NCI-H1105 (cell line): ENCODE measurements at regions not wholly inside any gene's neighbourhood (a gene's known extent, or its start where the extent isn't known, plus 50 kb on each side); places are given as distances from the start of the nearest gene placed in this dataset.
"Not testable (repeated sequence)": the region's sequence is repeated elsewhere in the genome, so short reads cannot be mapped to it uniquely, and the experiment has no call there.

Source experiments
- DNase-seq: peaks from one replicate; lab custom pipeline; 2025; lab: John Stamatoyannopoulos, UW

DNA sequence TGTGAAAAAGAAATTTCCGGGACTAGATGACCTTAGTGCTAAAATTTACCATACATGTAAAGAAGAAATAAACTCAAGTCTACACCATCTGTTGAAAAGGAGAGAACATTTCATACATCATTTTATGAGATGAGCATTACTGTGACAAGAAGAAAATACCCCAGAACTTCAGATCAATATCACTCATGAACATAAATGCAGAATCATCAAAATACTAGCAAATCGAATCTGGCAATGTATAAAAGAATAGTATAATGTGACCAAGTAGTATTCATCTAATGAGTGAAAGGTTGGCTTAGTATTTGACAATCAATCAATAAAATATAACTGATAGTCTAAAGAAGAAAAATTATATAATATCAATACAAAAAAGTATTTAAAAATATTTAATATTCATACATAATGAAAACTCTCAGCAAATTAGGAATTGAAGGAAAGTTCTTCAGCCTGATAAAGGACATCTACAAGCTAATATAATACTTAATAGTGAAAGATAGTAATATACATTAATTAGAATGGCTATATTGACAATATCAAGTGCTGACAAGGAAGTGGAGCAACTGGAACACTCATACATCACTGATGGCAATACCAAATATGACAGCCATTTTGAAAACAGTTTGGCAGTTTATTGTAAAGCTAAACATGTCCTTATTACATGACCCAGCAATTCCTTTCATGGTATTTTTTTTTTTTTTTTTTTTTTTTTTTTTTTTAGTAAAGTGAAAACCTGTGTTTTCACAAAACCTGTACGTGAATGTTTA lies 231.4 kb upstream of the ZEB2 start:
- DNase-seq, result no peak

DNA sequence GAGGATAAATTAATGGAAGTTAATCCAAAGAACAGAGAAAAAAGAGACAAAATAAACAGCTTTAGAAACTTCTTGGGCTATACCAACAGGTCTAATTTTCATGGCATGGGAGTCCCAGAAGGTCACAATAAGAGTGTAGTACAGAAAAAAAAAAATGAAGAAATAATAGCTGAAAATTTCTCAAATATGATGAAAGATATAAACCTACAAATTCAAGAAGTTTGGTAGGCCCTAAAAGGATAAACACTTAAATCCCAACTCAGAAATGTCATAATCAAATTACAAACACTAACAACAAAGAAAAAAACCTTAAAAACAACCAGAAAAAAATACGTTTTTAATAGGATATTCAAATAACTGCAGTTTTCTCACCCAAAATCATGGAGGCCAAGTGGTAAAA lies 229.3 kb upstream of the ZEB2 start:
- no peak for DNase-seq

DNA sequence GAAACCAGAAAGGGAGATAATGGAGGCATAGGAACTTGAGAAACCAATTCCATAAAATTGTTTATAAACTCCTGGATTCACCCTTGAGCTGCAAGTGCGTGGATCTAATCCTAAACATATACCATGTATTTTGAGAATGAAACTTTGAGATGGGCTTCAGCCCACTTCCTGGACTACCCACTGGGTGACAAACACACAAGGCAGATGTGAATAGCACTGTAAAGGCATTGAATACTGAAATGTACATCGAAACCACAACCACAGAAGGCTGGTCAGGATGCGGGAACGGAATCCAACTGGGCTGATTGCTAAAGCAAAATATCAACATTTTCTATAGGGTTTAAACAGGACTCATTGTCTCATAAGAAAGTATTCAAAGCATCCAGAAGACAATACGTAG lies 228.5 kb upstream of the ZEB2 start:
- DNase-seq, result no peak

DNA sequence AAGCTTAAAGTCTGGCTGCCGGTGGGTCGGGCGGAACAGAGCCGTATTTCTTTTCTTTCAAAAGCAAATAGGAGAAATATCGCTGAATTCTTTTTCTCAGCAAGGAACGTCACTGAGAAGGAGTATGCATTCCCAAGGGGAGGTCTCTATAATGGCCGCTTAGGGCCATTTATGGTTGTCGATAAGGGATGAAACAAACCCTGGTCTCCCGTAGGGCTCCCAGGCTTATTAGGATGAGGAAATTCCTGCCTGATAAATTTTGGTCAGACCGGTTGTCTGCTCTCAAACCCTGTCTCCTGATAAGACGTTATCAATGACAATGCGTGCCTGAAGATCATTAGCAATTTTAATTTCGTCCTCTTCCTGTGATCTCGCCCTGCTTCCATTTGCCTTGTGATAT lies 227.7 kb upstream of the ZEB2 start:
- no peak for DNase-seq

DNA sequence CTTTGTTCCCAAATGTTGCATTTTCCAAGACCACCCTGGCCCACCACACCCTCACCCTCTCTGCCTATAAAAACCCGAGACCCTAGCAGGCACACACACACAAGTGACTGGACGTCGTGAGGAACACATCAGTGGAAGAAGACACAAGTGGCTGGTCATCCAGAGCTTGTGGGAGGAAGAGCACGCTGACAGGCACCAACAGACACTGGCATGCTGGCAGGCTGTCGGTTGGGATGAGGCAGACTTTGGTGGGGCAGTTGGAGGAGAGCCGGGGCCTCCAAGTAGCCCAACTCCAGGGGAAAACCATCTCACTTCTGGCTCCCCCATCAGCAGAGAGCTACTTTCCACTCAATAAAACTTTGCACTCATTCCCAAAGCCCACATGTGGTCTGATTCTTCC lies 225.5 kb upstream of the ZEB2 start:
- DNase-seq, result no peak

DNA sequence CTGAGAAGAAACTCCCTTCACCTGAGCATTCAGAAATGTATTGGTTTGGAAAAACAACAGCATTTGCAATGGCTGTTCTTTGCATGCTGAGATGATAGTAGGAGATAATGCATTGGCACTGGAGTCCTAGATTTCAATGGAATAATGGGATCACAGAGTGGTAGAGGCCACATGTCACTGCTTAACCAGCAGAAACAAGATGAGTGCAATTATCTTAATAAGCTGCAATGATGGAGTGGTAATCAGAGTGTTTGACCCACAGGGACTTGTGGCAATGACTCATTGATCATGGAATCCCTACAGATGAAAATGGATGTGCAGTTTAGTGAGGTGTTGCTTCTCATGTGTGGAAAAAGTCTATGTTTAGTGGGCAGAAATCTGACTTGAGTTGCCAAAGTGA lies 218.8 kb upstream of the ZEB2 start:
- no peak for DNase-seq

DNA sequence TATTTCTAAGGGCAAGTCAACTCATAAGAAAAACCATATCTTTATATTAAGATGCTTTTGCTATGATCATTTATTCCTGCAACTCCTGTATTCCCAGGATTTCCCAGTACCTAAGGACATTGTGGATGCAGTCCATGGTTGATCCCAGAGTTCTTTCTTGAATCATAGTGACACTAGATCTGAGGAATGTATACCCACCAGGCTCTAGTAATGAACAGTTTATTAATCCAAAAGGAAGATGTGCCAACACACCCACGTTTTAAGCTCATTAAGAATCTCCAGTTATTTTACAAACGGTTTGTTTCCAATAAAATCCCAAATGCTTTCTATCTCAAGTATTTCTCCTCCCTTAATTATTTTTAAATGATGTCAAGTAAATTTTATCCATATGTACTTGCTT lies 210.8 kb upstream of the ZEB2 start:
- DNase-seq, result no peak

DNA sequence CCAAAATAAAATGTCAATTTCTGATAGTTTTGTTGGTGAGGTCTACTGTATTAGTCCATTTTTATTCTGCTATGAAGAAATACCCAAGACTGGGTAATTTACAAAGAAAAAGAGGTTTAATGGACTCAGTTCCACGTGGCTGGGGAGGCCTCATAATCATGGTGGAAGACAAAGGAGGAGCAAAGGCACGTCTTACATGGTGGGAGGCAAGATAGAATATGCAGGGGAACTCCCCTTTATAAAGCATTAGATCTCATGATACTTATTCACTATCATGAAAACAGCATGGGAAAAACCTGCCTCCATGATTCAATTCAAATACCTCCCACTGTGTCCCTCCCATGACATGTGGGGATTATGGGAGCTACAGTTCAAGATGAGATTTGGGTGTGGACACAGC lies 204.5 kb upstream of the ZEB2 start:
- not testable (repeated sequence) for DNase-seq

DNA sequence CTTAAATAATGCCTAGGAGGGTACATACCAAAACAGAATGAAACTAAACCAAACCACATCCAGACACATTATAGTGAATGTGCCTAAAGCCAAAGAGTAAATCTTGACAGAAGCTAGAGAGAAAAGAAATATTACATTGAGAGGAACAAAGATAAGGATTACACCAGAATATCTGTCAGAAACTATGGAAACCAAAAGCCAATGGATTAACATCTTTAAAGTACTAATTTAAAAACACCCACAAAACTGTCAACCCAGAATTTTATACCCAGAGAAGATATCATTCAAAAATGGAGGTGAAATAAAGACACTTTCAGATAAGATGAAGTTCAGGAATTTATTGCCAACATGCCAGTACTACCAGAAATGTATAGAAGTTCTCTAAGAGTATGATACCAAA lies 198.5 kb upstream of the ZEB2 start:
- no peak for DNase-seq

DNA sequence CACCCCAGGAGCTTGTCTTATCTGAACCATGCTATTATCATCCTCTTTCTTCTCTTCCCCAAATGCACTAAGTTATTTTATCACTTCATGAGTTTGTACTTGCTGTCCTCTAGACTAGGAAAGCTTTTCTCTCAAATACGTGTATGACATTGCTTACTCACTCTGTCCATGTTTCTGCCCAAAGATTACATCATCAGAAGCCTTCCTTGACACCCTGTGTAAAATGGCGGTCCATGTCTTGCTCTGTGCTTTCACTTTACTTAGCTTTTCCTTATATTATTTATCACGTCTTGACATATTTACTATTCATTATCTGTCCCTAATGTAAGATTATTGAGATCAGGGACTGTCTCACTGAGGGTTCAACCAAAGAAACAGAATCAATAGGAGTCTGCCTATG lies 196.1 kb upstream of the ZEB2 start:
- DNase-seq, result no peak

DNA sequence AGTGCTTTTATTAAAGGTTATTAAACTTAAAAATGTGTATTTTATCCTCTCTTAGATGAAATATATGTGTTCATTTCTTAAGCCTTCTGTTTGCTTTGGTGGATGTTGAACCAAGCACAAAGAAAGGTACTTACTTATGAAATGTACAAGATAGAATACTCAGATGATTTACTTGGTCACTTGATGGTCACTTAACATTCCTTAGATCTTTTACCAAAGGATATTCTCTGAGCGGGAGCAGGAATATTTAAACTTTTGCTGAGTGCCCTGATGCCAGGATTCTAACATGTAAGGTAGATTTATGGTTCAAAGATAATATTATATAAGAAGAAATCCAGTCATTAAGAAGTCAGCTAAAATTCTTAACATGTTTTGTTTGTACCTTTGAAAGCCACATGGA lies 193.5 kb upstream of the ZEB2 start:
- no peak for DNase-seq

DNA sequence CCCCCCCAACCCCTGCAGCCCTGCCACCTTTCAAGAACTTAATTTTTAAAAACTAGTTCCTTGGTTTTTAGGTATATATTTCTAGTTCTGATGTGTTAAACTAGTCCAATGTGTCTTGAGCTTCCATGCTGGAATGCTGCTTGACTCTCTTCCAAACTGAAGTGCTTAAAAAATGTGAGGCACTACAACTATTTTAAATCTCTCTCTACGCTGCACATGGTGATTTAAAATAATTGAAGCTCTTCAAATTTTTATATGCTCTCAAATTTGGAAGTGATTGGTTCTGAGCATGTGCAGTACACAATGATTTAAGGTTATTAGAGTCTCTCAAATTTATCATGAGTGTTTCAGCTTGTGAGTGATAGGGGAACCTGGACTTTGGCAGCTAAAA lies 192.6 kb upstream of the ZEB2 start:
- DNase-seq, result no peak

DNA sequence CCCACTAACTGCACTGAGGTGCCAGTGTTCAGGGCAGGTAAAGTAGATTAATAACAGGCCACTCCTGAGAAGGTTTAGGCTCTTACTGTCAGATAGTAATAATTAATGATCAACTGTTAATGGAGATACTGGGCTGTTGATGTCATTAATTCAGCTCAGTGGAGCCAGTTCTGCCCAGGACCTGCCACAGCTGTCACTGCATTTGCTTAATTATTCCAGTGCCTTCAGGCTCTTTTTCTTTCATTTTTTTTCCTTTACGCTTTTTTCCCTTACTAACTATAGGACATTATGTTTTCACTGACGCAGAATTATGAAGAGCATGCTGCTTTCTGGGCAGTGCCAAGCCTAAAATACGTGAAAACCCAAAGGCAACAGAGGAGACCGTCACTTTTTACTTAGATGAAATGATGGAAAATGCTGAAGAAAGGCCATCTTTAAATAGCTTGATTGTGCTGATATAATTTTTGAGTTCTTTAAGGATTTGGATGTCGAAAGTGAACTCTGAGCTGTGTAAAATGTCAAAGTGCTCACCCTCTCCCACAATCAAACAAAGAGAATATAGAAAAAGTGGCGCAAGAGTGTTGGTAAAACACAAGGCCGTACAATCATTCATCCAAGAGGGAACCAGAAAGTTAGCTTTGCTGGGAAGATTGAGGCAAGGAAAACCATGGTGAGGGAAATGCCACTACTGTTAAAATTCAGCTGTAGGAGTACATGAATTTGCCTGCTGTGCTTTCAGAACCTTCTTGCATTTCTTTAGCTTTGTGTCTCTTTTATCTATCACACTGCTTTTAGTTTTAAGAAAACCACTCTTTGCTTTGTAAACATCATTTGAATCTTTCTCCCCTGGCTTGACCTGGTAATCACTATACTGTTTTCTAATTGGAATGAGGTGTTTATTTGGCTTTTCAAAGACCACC lies 192.0 kb upstream of the ZEB2 start:
- no peak for DNase-seq

DNA sequence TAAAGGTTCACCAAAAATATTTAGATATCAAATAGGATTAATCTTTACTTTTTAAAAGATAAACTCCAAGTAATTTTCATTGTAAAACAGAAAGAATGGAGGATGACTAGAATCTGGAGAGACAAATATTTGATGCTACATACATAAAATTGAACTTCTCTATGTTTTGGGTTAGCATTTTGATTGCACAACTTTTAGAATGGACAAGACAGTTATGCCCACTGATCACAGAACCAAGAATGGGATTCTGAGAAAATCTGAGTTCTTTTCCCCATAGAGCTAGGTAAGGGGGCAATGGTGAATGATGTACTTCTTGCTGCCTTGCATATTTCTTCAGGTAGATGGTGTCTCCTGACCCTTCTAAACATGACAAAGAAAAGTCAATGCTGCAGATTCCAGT lies 191.2 kb upstream of the ZEB2 start:
- no peak for DNase-seq

DNA sequence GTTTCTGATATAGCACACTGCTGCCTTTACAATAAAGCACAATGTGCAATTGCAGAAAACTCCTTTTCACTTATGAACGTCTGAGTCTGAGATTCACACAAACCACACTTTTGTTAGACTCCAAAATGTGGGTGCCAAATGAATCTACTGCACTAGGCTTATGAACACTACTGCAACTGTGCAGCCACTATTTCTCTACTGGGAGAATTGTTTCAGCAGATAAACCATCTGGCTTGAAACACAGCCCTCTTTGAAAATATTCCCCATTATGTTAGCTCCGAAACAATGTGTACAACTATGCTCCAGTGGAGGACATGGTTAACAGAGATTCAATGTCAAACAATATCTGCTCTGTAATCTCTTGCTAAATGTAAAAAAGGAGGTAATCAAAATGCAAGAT lies 188.7 kb upstream of the ZEB2 start:
- no peak for DNase-seq

DNA sequence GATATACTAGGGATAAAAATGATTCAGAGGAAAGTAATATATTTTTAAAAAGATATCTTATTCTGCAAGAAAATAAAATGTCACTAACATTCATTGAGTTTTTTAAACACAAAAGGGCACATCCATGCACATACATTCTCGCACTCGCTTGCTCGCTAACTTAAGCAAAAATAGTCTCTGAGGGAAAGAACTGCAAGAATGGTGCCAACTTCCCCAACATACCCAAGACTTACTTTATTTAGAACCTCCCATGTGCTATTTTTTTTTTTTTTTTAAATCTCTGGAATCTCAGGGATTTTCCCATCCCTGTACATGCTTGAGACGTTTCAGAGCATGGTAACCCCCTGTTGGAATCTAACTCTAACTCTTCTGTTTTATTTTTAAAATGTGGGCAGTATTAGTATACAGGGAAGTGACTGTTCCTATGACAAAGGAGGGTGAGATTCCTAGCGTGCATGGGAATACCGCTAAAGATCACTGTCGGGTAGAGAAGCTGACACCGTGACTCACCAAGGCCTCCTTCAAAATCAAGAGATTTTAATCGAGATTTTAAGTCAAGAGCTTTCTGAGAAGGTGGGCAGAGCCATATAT lies 187.9 kb upstream of the ZEB2 start:
- DNase-seq, result no peak

DNA sequence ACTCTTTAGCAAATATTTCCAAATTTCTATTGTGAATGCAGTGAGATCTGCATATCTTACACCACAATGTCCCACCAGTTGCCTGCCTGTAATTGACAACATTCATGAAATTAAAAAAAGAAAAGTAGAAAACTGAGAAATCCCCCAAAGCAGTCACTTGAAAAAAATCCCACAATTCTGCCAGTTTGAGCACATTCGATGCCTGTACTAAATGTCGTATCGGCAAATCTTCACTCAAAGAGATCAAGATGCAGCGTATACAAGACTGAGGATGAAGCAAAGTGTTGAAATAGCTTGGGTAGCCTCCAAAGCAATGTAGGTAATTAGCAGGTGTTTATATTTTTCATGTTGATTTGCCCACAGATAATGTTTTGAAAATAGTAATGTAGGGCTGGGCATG lies 186.7 kb upstream of the ZEB2 start:
- DNase-seq, result no peak

DNA sequence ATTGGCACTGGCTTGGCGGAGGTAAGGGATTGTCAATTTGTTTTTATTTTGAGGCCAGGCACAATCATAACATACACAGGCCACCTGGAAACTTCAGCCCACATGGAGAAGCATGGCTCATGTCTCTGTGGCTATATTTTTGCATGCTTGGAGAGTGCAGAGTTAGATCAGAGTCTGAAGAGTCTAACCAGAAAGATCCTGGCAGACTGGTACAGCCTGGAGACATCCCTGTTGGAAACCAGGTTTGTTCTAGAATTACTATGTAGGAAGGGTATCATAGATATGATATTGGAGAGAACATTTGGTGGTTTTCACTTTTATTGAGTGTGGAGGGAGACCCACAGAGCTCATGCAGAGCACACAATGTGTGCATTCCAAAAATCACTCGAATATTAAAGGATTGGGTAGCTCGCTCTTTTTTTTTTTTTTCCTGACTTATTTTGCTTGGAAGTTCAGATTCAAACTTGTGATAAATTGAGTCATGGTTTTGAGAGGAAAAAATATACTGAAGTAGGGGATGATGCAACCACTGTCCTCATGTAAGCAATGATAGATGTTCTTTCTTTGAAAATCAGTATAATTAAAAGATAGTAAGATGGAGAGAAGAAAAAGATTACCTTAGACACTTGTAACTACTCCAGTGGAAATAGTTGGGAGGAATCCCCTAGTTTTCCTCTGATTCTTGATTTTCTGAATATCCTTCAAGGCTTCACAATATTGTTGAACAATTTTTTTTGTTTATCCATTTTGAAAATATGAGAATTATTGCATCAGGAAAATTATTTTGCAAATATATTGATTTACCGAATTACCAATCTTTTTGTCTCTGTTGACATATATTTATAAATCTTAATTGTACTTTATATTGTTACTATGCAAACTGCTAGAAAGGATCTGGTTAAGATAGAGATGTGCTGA lies 185.7 kb upstream of the ZEB2 start:
- no peak for DNase-seq

DNA sequence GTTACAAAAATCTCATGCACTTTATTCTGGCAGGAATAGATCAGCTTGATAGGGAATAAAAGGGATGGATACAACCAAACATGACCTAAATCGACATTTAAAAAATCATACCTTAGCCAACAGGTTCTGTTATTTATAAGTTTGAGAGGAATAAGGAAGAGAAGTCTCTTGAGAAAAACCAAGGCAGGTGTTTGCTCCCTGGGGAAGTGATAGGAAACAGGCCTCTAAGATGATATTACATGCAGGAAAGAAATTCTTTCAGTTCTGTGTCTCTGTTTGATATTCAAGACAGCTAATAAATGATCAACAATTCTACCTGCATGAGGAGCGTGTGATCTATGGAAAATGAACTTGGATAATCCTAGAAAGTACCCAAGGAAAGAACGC lies 184.8 kb upstream of the ZEB2 start:
- no peak for DNase-seq

DNA sequence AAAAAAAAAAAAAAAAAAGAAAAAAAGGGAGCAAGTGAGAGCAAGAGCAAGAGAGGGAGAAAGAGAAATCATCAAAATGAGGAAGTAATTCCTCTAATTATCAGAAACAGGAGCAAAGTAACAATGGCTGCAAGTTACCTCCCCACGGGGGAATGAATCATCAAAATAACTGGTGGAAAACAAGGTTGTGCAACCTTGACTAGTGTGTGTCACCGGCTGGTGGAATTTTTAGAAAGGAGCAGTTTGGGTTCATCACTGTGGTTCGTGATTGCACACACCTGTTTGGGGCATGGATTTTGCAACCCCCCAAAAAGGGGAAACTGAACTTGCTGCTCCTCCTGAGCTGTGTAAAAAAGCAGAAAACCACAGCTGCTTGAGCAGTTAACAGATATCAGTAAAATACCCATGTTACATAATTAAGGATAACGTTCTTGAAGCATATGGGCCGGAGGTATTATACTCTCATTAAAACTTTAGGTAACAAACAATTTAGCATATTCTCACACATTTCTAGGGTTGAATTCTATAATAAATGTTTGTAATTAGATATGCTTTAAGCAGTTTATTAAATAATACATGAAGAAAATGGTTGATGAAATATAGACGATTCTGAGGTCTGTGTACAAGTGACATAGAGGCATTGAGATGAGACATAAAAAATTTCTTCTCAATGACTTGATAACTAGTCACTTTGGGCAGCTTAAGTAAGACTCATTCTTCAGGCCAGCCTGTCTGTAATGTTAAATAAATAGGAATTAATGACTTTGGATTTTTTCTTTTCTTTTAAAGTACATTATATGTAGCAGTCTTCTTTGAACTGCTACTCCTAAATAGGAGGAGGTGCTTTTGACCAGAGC lies 184.2 kb upstream of the ZEB2 start:
- DNase-seq, result no peak

DNA sequence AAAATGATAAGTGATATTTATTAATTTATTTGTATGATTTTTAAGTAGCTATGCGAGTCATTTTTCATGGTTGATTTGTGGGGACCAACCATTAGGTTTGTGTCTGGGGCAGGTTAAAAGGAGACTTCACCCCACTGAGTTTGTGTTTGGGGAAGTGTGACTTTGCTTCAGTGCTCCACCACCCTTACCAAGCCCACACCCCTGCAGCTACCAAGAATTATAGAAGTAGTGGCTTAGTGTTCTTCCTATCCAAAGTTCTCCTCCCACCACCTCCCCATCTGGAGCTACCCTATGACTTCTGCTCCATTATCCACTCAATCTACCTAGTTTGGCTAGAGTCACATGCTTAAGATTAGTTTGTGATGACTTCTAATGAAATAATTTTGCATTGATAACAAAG lies 182.1 kb upstream of the ZEB2 start:
- DNase-seq, result no peak
